Inflammatory macrophage treated with lipopolysaccharide for 4 hours (primary cell): ENCODE measurements at regions not wholly inside any gene's neighbourhood (a gene's known extent, or its start where the extent isn't known, plus 50 kb on each side); places are given as distances from the start of the nearest gene placed in this dataset.
"Not testable (repeated sequence)": the region's sequence is repeated elsewhere in the genome, so short reads cannot be mapped to it uniquely, and the experiment has no call there.

Experiments
- DNase-seq: peaks from one replicate; pipeline ENCODE4 v3.0.0-alpha.2; 2020

DNA sequence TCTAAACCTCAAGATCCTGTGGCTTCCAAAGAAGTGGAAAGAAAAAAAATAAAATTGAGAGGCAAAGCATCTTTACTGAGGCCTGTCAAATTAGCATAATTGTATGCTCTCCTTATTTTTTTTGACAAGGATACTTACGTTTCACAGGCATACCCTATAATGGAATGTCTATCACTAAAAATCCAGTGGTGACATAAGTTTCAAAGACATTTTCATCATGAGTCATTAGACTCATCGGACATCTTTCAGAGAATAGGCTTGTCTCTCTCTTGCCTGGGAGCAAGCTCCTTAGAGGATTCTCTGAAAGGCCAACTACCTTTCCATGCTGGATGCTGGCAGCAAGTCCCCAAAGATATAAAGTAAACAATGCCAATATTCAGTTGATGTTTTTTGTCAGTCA lies 380.7 kb upstream of the STEAP1 start:
- no peak for DNase-seq

DNA sequence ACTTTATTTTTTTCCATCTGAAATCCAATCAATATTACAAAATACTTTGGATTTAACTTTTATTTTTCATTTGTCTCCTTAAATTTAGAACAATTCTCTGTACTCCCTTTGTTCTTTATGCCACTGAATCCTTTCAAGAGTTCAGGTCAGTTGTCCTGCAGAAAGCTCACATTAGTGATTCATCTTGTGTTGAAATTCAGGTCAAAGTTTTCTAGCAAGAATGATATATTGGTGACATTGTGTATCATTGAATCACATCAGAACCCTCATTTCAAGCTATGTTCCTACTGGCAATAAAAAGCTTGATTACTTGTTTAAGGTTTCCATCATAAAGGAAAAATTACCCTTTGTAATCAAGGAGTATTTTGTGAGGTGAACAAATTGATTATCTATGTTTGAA lies 378.8 kb upstream of the STEAP1 start:
- no peak for DNase-seq

DNA sequence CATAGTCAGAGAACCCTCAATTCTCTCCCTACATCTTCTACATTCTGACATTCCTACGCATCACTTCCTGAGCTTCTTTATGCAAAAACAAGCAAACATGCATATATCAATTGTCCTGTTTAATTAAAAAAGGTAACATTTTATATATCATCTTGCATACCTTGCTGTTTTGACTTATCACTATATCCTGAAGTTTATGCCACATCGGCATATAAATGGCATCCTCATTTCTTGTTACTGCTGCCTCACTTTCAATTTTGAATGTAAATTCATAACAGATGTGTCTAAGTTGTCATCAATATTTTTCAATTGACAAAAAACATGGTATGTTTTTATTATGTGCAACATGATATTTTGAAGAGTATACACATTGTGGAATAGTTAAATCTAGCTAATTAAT lies 377.3 kb upstream of the STEAP1 start:
- DNase-seq, result no peak

DNA sequence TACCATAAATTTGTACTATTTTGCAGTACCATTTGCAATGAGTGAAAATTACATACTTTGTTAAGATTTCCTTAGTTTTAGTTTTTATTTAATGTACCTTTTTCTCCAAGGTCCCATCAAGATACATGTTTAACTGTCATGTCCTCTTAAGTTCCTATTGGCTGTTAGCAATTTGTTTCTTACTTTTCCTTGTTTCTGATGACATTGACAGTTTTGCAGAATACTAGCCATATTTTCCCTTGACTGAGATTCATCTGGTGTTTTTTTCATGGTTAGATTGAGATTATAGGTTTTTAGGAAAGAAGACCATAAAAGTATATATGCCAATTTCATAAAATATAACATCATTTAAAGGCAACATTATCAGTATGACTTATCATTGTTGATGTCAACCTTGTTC lies 376.8 kb upstream of the STEAP1 start:
- no peak for DNase-seq

DNA sequence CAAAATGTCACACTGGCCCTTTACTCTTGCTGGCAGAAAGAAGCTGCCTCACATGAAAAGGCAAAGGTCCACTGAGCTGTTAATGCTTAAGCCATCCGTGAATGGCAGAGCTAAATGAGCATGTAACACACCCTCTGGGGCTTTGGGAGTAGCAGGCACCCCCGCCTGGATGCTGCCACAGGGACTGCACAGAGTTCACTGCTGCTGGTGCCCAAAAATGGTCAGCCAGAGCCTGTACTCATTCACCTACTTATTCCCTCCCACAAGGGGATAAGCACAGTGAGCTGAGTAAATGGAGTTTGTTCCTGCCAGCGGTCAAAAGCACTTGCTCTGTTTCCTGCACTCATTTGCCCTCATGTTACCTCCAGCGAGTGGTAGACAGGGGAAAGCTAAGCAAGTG lies 374.0 kb upstream of the STEAP1 start:
- DNase-seq, result no peak

DNA sequence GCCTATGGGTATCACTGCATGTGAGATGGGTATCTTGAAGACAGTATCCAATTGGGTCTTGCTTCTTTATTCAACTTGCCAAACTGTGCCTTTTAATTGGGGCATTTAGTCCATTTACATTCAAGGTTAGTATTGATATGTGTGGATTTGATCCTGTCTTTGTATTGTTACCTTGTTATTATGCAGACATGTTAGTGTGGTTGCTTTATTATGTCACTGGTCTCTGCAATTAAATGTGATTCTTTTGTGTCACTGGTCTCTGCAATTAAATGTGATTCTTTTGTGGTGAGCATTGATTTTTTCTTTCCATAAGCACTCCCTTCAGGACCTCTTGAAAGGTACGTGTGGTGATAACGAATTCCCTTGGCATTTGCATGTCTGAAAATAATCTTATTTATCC lies 357.8 kb upstream of the STEAP1 start:
- DNase-seq, result no peak

DNA sequence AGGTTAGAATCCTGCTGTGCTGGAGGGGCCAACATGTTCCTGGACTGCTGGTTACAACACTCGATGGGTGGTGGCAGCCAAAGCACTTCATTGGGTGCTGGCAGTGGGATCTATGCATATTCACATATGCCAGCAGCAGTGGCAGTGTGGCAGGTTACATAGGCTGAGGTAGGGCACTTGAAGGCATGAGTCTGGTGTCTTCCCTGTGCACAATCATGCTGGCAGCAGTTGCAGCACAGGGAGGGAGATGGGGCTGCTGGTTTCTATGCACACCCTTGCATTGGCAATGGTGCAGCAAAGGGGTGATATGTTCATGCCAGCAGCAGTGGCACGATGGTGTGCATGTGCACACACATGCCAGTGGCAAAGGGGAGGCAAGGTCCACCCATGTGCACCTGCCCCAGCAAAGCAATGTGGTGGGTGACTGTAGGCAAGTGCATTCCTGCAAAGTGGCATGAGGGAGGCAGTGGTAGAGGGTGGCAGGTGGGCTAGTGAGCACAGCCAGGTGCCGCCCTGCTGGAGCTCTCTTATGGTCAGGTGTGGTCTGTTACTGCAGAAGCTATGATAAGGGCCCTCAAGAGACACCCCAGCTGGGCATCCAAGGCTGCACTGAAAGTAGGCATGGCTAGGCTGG lies 356.2 kb upstream of the STEAP1 start:
- DNase-seq, result no peak

DNA sequence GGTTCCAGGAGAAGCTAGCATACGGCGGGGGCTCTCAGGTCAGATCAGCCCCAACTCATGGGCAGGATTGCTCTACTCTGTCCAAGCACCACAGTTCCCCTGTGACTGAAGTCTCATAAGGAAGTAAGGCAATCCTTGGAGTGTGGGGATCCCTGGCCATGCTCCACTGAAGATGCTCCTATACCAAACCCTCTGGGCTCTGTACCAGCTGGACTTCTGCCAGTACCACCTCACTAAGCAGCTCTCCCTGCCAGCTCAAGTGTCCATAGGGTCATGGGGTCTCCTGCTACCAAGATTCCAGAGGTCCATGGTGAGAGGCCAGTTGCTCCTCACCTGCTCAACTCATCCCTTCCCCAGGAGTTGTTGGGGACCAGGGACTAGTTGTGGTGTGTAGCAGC lies 355.7 kb upstream of the STEAP1 start:
- no peak for DNase-seq

DNA sequence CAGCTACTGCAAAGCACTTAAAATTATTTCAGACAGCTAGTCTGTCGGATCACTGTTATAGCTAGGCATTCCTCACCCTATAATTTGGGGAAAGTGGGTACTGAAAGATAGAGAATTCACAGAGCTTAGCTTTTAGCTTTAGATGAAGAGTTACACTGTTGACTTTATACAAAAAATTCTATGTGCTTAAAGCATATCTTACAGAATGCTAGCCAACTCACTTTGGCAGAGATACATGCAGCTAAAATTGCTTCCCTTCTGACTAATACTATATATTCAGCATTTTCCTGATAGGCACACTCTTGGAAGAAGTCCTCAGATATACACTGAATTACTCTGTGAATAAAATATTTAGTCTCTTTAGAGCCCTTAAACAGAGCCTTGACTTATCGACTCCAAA lies 353.5 kb upstream of the STEAP1 start:
- DNase-seq, result no peak

DNA sequence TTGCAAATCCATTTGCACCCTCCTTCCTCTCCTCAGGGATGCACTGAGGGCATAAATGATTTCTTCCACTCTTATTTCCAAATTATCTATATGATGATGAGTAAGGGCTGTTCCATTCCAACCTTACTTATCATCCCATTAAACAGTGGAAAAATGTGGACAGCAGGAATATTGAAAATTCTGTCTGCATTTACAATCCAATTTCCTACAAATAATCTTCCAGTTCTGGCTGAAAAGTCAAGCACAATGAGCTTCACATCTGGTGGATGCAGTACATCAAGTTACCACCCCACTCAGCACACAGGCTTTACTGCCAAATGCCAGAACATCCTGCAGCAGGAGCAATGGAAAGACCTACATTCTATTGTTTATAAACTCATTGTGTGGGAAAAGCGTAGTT lies 345.0 kb upstream of the STEAP1 start:
- DNase-seq, result no peak

DNA sequence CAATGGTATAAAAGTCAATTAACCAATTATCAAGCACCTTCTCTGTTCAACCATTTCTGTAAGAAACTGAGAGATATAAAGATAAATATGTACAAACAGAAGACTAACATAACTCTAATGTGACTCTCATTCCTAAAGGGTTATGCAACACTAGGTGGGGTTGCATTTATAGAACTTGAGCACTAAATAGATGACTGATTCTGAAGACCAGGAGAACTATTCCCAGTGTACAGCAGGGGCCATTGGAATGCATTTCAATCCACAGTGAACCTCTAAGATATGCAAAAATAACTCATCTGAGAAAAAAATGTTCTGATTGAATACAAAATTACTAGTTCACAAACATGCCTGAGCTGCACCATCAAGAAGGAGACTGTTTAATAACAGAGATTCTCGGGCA lies 341.2 kb upstream of the STEAP1 start:
- no peak for DNase-seq

DNA sequence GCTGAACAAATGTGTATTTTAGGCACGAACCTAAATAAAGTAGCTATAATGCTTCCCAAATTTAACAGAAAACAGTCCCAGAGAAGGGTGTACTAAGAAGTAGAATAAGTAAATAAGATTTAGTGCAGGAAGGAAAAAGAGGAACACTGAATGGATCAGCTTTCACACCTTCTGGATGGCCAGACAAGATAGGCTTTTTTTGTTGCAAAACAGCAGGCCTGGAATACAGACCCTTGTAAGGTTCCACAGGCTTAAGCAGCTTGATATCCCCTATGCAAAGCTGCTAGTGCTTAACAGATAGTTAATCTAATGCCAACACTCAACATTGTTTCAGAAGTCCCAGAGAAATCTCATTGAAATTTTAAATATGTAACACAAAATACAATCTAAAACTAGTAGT lies 328.1 kb upstream of the STEAP1 start:
- no peak for DNase-seq

DNA sequence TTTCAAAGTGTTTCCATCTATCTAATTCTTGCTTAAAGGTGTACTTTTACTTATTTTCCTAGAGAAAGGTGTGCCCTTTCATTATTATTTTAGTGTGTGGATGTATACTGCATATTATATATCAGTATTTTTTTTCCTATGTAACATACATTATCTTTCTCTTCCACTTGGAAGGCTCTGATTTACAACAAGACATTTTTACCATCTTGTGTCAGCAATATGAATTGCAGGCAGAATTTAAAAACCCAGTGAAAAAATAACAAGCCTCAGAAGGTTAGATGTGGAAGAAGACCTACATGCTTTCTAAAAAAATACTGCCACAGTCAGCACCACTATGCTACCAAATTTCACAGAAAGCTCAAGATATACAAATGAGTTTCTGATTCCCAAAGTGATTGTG lies 327.7 kb upstream of the STEAP1 start:
- DNase-seq, result no peak

DNA sequence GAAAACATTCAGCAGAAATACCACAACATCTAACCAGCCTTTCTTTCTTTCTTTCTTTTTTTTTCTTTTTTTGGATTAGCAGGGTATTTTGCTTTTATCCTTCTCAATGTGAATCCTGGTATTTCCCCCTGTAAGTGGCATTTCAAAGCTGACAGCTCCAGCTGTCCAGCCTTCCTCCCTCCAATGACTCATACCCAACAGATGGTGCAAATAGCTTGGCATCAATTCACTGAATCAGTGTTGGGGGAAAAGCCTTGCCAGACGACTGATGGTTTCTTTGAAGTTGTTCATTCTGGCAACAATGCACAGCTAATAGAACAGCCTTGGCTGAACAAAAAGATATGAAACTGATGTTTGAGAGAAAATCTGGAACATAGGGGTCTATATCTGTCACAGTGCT lies 316.8 kb upstream of the STEAP1 start:
- no peak for DNase-seq

DNA sequence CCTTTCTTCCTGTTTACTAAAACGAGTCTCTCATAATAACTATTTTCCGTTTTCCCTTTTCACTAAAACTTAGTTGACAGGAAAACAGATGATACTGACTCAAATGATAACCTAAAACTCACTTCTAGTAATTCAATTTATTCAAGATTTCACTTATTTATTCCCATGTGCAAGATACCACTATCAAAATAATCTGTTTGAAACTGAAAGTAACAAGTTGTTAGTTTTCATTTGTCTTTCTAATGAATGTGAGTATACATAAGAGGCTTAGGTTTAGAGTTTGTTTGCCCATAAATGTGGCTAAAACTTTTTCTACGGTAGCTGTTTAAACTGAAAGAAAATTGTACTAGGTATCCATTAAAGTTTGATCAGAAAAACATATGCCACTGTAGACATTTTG lies 314.9 kb upstream of the STEAP1 start:
- DNase-seq, result no peak

DNA sequence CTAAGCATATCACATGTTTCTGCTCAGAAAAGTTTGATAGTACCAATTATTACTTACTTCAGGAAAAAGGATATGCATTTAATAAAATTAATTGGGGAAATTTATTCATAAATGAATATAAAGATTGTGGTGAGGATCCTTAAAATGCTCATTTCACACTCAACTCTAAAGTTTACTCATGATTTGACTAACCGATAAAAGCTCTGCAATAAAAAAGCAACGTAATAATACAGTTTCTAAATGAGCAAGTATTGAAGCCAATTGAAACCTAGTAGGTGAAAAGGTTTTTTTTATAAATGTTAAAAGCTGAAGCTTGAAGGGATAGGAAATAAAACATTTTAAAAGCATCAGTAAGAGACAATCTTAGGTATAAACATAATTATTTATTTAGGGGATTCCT lies 308.3 kb upstream of the STEAP1 start:
- DNase-seq, result no peak

DNA sequence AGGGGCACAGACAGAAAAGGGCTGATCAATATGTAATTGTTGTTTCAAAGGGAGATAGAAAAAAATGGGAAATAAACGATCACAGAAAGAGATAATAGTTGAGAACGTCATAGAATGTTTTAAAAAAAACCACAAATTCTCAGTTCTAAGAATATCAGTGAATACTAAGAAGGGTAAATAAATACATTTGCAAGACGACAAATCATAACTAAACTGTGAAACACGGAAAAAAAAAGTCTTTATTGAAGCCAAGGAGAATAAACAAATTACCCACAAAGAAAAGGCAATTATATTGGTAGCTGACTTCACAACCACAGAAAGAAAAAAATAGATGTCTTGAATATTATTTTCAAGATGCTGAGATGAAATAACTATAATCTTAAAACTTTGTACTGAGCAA lies 305.2 kb upstream of the STEAP1 start:
- no peak for DNase-seq

DNA sequence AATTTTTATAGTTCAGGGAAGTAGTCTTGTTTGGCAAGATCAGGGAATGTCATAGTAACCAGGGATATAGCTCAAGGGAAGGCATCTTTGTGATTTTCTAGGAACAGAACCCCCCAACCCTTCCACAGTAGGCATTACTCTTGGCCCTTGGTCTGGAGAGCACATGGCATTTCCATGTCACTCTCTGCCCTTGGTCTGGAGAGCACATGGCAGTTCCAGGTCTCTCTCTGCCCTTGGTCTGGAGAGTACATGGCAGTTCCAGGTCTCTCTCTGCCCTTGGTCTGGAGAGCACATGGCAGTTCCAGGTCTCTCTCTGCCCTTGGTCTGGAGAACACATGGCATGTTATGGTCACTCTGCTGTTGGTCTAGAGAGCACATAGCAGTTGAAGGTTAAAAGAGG lies 297.2 kb upstream of the STEAP1 start:
- DNase-seq, result not testable (repeated sequence)

DNA sequence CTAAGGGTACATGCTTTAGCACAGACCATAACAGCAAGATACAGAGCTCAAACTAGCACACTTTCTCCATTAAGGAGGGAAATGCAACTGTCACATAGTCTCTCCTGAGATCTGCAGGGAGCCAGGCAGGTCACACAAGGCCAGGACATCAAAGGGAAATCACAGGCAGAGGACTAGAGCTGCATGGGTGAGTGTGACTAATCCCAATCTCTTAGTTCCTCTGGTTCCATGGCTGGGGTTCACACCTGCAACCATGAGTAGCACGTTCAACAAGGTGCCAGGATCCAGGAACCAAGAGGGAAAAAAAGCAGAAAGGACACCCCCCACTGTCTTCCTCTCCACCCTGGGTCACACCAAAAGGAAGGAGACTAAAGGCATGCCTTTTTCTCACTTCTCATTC lies 296.5 kb upstream of the STEAP1 start:
- DNase-seq, result no peak

DNA sequence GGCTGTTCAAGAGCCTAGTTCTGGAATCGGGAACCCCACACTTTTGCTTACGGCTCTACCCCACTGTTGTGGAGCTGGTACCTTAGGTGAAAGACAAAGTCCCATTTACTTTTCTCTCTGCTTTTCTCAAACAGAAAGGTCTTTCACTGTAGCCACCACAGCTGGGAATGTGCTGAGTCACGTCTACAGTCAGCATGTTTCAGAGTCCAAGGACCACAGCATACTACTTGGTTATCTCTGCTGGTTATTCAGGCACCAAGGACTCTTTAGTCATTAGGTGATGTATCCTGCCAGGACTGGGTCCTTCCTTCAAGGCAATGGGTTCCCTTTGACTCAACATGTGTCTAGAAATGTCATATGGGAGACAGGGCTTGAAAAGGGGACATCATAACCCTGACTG lies 266.8 kb upstream of the STEAP1 start:
- no peak for DNase-seq

DNA sequence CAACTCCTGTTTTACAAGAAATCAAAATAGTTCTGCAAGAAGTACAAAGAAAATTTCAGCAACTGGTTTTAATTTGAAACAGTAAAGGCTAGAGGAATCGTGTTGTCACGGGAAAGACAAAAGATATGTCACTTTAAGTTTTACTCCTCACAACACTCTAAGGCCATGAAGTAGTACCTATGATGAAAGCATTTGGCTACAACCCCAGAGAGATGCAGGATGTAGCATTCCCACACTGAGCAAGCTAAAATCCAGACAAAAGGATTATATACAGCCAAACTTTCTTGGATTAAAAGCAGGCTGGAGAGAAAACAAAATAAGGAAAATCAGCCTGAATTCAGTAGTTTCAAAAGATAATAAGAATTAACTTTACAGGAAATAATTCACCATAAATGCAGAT lies 245.5 kb upstream of the STEAP1 start:
- no peak for DNase-seq

DNA sequence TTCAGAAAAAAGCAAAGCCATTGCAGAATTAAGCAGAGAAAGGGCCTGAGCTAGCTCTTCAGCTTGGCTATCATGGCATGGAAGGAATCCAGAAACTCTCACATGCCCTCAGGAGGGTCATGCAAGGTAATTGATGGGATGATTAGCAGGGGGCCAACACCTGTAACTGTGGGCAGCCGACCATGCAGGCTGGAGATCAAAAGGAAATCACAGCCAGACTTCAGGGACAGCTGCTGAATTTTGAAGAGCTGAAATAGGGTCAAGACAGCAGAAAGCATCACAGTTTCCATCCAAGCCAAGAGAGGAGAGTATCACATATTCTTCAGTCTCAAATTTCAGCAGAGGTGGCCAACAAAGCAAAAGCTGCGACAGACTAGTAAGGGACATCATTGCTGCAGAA lies 239.6 kb upstream of the STEAP1 start:
- no peak for DNase-seq

DNA sequence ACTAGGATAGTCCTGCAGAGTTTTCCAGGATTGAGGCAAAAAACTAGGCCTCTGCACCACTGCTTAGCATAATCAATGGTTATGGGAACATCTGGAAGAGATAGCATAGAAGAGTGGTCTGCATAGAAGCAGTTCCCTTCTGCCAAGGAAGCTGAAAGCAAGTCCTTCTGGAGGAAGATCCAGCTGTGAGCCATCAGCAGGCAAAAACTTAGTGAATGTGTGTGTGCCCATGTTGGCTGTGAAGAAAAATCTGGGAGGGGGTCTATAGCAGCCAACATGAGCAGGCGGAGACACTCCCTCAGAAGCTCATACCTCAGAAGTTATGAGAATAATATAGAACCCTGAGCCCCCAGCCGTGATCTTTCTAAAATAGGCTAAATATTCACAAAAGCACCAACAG lies 228.1 kb upstream of the STEAP1 start:
- no peak for DNase-seq

DNA sequence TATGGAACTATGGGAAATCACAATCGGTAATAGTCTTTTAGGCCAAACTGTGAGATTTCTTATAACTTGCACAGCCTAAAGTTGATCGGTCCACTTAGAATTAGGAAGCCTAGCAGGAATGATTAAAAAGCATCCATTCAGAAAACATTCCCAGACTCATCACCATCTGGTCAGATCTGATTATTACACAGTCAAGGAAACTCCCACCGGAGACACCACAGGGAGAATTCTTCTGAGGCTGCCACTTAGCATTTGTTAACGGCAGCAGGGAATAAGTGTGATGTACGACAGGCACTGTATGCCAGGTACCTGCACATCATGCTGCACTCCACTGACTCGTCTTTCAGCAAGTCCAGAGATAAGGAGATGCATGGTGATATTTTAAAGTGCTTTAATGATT lies 227.6 kb upstream of the STEAP1 start:
- DNase-seq, result no peak

DNA sequence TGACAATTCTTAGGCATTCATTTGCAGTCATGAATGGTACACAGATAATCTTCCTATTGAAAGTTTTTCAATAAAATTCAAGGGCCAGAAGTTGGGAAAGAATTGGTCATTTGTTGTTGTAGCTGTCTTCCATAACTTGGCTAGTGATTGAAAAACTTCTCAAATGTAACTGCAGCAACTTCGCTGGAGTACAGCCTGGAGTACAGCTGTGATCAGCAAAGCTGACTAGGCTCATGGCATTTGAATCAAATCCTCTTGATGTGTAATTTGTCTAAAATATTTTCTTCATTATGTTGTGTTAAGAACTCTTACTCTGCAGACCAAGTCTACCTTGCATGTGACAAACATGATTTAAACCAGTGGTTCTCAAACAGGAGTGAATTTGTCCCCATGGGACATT lies 226.5 kb upstream of the STEAP1 start:
- no peak for DNase-seq

DNA sequence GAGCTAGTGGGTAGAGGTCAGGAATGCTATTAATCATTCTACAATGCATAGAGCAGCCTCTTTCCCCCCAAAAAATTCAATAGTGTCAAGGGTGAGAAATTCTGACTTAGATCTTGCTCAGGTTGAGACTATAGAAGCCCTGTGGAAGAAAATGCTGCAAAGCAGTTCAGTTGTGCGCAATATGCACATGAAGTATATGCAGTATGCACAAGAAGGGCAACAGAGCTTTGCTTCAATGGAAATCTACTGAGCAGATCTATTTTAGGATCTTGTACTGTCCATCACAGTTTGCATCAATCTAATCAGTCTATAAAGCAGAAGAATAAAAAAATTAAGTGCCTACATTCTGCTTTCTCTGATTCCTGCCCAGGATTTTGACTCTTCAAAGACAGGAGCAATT lies 225.8 kb upstream of the STEAP1 start:
- DNase-seq, result no peak
